ENCODE measurements at regions not wholly inside any gene's neighbourhood (a gene's known extent, or its start where the extent isn't known, plus 50 kb on each side); places are given as distances from the start of the nearest gene placed in this dataset.

DNA sequence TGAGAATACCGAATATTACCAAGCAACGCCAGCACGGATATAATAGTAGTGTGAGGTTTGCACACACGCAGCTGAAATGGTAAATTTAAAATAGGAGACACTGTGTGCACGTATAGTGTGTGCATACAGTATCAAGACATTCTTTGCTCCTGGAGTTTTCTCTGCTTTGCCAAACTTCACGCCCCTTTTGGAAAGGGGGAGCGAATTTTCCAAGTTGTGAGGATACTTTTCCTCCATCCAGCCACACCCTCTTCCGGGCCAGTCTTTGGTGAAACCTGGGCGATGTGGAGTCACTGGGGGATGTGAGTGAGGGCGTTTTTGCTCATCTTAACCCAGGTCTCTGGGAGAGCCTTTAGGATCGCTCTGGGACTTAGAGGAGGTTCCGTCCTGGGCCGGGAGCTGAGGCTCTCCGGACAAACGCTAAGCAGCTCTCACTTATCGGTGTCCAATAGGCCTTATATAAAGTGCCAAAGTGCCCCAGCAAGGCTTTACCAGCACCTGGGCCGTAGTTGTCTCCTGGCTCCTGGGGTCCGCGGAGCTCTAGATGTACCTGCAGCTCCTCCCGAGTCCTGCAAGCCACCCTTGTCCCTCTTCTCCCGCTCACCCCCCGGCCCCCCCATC lies 160.0 kb upstream of the MKI67 start:
- DNase-seq: no peak

DNA sequence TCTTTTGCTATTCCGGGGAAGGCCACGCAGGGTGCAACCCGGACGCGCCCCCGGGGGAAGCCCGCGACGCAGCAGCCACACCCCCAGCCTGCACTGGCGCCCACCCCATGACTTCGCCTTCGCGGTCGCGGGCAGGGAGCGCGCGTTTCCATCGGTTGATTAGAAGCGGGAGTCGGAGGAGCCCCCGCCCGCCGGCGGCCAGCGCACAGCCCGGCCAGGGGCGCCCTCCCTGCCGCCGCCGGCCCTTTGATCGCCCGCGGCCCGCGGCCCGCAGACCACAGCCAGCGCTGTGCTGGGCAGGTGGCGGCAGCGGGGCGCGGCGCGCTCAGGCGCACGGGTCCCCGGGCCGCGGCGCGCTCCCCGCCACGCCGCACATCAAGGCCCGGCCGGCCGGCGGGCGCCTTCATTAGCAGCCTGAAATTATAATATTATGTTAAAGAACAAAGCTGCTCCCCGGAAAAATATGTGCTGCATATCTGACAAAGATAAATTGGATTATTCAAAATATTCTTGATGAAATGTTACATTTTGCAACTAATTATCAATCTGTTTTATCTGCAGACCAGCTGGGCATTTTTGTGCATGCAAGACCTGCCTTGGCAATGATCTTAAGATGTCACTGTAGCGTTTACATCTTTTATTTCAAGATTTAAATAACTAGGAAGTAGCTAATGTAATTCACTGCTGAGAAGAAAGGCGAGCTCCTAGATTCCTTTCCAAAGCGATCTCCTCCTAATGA lies 160.7 kb upstream of the MKI67 start:
- no peak for DNase-seq

DNA sequence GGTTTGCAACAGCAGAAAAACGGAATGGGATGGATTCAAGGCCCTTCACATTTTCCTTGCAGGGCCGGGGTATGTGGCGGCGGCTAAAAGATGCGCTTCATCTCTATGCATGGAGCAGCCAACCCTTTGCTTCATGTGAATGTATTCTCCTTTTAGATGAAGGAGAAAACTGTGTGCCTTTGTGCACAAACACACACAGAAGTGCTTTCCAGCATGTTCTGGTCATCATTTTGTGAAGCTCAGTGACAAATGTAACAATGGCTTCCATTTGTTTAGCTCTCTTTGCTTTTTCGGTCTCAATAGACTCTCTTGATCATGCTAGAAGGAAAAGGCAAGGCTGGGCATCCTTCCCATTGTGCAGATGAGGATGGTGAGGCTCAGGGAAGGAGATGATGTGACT lies 161.7 kb upstream of the MKI67 start:
- DNase-seq: no peak

DNA sequence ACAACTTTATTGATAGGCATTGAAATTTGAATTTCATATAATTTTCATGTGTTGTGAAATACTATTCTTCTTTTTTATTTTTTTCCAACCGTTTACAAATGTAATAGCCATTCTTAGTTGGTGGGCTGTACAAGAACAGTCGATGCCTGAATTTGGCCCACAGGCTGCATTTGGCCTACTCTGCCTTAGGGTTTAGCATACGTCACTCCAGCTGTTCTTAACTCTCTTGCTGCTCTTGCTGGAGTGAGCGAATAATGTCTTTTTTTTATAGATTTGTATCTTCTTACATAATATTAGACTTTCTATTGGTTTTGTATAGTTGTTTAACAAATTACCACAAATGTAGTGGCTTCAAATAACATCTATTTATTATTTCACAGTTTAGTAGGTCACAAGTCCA lies 163.4 kb upstream of the MKI67 start:
- no peak for DNase-seq

DNA sequence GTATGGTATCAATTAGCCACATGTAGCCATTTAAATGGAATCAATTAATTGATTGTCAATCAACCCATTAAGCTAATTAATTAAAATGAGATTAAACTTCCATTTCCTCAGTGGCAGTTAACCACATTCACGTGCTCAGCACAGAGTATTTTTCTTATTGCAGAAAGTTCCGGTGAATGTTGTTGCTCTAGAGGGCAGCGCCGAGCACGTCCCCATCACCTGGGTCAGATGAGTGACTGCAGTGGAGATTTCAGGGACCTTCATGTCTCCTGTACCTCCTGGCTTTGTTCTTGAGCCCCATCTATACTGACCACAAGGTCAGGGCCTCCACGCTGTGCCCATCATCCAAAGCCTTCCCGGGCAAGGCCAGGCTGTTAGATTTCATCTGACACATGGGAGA lies 168.8 kb upstream of the MKI67 start:
- no peak for DNase-seq

DNA sequence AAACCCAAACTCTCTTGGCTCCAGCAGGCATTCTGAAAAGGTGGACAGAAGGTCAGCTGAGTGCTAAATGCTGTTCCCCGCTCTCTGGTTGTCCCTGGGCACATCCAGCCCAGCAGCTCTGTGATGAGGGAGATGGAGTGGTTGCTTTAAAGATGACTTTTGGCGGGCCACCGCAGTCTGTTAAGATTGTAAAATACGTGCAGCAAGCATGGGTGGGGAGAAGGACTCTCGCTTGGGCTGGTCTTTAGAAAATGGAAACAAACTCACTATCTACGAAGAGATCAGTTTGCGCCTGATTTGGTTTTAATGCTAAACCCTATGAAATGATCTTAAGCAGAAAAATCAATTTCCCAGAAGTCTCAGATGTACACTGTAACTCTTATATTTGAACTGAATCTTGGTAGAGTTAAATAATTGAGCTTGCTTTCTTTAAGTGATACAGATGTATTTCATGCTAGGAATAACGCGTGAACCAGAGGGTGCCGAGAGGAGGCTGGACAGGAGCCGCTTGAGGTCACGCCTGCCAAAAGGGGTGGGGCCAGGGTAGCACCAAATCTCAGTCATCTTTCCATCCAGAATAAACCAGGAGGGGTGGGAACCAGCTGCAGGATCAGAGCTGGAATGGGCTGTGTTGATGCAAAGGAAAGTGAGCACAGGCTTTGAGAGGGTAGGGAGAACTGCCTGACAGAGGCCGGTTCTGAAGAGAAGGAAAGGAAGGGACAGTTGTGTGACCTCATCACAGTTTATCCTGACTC lies 170.2 kb upstream of the MKI67 start:
- no peak for DNase-seq

DNA sequence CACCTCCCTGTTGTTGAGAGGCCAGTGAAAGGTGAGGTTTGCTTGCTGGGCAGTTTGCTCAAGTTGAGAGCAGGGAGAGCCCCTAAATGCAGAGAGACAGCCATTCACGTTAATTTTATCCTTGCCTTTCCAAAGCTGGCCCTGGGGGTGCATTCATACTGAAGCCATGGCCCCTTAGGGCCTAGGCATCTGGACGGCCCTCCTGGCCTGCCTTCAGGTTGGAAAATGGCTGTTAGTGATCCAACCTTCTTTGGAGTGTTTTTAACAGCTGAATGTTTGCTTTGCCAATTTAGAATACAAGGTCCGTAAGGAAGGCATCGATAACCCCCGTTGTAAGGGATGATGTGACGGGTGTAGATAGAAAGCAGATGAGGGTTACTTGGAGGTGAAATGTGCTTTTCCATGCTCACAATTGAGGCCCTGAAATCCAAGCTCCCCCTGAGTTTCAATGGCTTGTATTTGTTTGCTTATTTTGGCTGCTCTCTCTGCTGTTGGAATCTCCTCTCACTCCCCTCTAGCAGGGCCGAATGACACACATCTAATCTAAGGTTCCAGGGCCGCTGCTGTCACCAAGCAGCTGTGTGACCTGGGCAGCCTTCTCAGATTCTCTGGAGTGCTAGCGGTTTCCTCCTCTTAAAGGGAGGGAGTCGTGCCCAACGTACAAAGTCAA lies 171.6 kb upstream of the MKI67 start:
- no peak for DNase-seq

DNA sequence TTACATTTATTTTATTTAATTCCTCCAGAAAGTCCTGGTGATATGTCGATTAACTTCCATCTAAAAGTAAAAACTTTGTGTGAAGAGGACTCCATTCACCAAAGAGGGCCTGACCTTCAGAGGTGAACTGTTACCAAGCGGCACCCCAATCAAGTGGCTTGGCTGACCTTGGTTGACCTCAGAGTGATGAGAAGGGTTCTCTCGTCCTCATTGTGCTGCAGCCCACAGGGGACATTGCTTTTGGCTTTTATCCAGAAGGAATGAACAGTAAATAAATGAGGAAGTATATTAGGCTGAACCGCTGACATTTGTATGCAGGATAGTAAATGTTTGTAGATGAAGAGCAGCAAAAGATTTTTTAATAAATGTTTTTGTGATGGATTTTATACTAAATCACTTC lies 172.4 kb upstream of the MKI67 start:
- DNase-seq: no peak

DNA sequence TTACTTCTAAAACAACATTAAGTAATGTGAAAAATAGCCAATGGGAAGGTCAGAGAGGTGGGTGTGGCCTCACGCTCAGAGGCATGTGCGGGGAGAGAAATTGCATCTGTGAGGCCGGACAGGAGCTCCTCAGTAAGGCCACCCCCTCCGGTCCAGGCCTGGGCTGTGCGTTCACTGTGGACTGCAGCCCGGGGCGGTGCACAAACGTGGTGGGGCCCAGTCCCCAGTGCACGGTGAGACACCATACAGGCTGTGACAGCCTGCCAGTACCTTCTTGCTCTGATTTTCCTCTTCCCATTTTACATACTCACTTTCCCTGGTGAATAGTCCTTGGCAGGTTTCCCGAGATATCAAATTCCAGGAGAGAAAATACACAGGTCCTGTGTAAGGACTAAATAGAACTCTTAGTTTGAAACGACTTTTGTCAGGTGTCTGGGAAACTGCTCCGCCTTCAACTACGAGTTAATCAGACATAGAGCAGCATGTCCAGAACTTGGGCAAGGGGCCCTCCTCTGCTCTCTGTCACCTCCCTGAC lies 174.1 kb upstream of the MKI67 start:
- no peak for DNase-seq

DNA sequence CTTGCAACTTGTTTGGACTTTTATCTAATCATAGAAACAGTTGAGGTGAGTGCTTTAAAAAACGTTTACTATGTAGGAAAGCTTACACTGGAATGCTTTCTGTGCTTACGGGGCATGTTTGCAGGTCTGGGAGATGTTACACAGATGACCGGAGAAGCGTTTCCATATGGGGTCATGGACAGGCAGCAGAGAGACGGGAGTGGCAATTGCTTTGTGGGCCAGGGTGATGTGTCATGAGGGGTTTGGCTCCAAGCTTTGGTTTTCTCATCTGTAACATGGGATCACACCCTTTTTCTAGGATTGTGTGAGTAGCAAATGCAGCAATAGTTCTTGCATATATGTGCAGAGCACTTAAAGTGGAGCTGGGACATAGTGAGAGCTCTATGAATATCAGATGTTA lies 174.8 kb upstream of the MKI67 start:
- DNase-seq: no peak

DNA sequence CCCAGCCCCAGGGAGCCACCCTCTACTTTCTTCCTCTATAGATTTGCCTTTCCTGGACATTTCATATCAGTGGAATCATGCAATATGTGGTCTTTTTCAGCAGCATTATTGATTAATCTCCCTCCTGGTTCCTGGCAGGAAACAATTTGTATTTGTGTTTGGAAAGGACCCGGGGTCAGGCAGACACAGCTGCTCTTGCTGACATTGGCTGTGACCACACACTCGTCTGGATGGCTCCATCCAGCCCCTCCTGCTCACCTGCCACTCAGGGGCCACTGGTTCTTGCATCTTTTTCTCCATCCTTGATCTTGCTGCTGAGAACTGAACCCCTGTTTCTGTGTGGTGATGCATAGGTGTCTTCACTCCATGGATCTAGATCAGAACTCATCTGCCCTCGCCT lies 176.6 kb upstream of the MKI67 start:
- DNase-seq: no peak

DNA sequence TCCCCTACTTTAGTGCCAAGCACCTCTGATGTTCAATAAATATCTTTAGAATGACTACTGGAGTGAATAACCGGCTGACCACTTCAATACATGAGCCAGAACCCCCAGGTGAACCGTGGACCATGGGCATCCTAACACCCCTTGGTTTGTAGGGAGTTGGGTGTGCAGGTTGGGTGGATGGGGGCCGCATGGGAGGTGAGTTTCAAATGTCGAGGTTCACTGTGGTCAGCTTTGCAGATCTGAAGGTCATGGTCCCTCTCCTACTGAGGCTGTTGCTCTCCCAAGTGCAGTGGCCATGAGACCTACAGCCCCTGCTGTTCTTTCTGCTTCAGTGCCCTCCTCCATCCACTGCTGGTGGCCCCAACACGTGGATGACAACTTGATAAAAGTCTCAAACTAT lies 178.0 kb upstream of the MKI67 start:
- no peak for DNase-seq

DNA sequence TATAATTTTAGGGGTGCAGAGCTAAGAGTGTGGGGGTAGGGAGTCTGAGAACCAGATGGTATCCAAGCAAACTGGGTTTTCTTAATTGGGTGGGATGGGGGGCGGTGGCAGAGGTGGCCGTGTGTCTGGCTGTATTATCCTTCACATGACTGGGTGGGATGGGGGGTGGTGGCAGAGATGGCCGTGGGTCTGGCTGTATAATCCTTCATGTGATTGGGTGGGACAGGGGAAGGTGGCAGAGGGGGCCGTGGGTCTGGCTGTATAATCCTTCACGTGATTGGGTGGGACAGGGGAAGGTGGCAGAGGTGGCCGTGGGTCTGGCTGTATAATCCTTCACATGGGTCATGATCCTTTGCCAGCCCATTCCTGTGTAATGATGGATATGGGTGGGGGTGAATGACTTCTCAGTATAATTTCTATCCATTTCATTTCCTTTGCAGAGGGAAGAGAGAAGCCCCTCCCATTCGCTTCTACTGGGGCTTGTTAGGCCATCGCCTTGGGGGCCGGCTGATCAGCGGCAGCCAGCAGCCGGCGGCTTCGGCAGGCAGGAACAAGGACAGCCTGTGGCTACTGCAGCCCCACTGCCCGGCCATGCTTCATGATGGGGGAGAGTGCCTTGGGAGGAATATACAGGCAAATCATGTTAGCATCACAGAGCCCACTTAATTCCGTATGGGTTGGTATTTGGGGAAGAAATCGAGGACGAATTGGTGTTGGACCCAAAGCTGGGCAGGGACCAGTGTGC lies 179.6 kb upstream of the MKI67 start:
- no peak for DNase-seq

DNA sequence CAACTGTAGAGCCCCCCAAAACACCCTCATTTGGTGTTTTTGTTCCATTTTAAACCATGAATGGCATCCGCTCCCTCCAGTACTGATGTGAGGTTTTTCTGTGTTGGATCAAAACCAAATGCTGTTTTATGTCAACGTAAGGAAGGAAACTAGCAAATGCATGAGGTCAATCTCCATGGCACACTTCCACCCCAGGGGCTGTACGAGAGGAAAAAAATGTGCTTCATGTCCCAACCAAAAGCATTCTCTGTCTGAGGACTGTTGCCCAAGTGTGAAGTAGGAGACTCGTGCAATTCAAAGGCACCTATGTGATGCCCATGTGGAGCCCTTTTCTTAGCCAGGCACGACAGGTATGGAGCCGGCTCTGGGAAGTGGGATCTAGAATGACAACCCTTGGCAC lies 180.3 kb upstream of the MKI67 start:
- DNase-seq: no peak

DNA sequence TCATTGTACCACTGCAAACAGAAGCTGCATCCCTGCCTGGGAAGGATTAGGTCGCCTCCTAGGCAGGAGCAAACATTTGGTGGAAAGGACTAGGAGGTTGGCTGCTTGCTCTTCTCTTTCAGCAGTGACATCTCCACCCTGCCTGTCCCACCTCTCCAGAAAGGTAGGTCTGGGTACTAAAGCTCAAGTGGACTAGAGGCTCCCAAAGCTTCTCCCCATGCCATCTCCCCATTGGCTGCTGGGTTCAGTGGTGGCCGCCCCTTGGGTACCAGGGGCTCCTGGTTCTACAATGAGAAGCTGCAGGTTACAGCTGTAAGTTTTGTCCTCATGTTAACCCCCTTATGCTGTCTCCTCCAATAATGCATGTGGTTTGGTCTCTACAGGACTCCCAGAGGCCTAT lies 180.7 kb upstream of the MKI67 start:
- DNase-seq: no peak

DNA sequence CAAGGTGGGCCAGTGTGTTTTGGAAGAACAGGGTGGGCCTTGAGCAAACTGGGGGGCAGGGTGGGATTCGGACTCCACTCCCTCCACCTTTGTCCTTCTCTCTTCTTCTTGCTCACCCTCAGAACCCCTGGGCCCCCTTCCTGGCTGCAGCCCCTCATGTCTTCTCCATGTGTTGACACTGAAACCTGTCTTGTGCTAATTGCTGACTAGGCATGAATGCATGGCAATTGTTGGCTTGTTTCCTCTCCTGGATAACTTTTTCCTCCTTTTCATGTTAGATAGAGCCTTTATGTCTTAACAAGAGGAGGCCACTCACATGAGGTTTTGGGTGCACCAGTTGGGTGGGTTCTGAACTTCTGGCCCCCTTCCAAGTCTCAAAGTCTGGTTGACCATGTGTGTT lies 181.6 kb upstream of the MKI67 start:
- no peak for DNase-seq

DNA sequence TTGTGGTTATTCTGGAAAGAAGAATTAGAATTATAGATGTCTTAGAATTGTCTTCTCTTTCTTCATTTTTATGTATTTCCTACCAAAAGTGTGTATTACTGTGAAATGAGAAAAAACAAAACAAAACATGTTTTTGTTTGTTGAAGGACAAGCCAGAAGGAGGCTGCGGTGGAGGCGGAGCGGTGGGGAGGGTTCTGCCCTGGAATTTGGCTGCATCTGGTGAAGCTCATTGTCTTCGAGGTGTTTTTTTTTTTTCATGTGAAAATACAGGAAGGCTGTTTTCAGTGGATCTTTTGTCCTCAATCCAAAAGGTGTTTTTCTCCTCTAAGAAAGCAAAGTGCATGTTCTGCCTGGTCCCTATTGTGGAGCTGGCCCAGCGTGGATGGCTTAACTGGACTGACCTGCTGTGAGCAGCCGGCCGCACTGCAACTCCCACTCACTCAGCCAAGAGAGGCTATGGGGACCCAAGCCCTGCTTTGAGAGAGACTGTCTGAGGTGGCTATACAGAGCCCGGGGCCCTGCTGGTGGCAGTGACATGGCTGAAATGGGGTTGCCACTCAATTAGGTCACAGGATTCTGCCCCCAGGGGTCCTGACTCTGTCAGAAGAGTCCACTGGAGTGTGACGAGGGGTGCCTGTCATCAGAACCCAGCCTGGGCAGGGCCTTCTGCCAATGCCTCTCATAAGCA lies 184.9 kb upstream of the MKI67 start:
- DNase-seq: no peak

DNA sequence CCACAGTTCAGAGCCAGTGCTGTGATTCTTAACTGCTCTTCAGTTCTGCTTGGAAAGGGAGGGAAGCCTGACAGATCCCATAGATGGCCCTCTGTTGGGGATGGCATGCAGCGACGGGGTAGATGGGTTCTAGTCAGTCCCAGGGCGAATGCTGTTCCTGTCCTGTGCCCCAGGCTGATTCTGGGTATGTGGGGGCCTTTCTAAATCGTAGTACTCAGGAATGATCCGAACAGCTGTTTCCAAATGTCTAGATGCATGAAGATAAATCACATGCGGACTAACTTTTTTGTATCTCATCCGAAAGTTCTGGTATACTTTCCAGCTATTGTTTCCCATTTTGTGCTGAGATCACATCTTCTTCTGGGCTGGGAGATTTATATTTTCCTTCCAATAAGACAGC lies 186.0 kb upstream of the MKI67 start:
- no peak for DNase-seq

DNA sequence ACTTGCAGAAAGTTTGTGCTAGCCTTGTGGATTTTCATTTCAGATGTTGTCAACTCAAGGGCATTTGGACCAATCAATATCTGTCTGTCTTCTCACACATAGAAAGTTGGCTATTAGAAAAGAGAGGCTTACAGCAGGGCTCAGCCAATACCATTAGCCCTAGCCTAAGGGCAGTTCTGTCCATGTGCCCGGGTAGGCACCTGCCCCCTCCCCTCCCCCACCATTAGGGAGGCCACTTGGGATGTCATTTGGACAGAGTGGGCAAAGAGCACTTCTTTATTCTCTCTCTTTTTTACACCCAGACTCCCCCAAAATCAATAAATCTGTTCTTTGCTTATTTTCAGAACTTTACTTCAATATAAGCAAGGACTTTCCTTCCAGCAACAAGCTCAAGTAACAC lies 188.5 kb upstream of the MKI67 start:
- no peak for DNase-seq

DNA sequence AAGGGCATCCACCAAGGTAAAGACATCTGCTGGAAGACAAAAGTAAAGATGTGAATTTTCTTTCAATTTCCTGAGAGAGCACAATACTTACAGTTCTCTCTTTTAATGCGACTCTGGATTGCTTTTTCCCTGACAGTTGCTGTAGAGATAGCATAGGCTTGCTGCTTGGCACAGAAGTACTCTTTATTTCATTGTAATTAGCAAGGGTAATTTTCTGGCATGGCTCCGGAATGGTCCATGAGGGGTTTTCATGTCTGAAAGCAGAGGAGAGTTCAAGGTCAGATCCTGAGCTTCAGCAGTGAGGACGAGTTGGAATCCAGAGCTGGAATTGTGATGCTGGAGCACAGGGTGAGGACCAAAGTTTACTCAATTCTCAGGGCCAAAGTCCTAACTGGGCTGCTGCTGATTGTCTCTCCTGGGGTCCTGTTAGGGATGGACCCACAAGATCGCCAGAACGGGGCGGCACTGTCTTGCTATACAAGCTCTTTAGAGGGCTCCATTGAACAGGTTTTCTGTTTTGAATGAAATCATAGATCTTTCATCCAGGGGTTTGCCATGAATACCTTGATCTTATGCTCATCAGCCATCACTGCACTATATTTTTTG lies 190.0 kb upstream of the MKI67 start:
- DNase-seq: no peak

DNA sequence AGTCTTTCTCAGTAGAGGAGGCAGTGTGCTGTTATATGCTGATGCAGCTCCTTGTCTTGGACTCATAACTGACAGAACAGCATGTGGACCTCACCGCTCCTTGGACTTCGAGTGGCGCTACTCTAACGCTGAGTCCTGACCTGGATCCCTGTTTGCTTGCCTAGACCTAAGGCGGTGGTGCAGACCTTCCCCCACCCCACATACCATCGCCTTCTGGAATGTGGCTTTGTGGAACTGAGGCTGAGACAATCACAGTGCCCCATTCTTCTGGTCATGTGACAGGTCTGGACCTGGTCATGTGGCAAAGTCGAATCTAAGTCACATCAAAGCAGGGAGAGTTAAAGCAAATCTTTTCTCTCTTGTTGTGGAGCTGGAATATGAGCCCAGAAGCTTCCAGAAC lies 190.7 kb upstream of the MKI67 start:
- DNase-seq: no peak

DNA sequence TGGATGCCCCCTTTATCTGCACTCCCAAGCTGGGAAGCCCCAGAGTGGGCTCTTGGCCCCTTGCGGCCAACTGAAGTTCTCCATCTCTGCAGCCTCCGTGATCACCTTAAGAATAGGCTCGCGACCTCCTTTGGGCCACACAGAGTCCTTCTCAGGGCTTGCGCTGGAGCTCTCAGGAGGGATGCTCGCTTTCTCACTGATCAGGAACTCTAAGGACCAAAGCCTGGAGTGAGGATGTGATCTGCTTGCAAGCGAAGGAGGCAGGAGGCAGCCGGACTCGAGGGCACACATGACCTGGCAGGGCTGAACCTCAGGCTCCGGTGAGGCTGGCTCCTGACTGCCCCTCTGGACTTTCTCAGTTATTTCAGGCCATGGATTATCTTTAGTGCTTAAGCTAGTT lies 192.1 kb upstream of the MKI67 start:
- no peak for DNase-seq
